B cell (primary cell): ENCODE measurements at regions not wholly inside any gene's neighbourhood (a gene's known extent, or its start where the extent isn't known, plus 50 kb on each side); places are given as distances from the start of the nearest gene placed in this dataset.

Experiments
- ATAC-seq: fragments of 200-7000 bp; cut with Tn5 transposase; one replicate; pipeline ENCODE4 v1.10.0; 2021; ENCODE audit warnings: low read depth, mild to moderate bottlenecking, moderate number of reproducible peaks, moderate library complexity
- CTCF ChIA-PET: fragments of 350-600 bp; sonication (Branson Sonifier 250); formaldehyde crosslinking; loops from one replicate; lab custom pipeline; 2021; ENCODE audit warnings: antibody characterized with exemption, inconsistent platforms; lab: Charles Lee
- POLR2A ChIA-PET: fragments of 350-600 bp; sonication (Branson Sonifier 250); formaldehyde crosslinking; loops from one replicate; lab custom pipeline; 2021; ENCODE audit warnings: antibody characterized with exemption; lab: Charles Lee
- DNase-seq: peaks from one replicate; pipeline ENCODE4 v3.0.0; 2013
- H2AFZ ChIP-seq: 2 replicates; pipeline ENCODE4 v1.6.1; 2012; ENCODE audit warnings: mild to moderate bottlenecking, low read depth, low read length; ENCODE audit not compliant: insufficient read depth, poor library complexity, severe bottlenecking
- H3K27ac ChIP-seq, 2 donors: 1 replicate in 1 of 2; 2 replicates in 1 of 2; pipeline ENCODE4 v1.5.1; 2012 to 2013; ENCODE audit warnings: low read length in 2 of 2, mild to moderate bottlenecking in 2 of 2, moderate library complexity in 1 of 2
- H3K27me3 ChIP-seq, 4 experiments: fragments of 200-600 bp in 1 of 4; sonication (generic) in 1 of 4; replicated peaks in 1 of 4; 1 replicate in 2 of 4; 2 replicates in 2 of 4; pipeline versions ENCODE4 v1.6.1 to v1.7.0; 2013 to 2016; ENCODE audit warnings: low read length in 3 of 4, mild to moderate bottlenecking in 2 of 4, mixed read lengths in 1 of 4, moderate library complexity in 1 of 4; ENCODE audit not compliant: insufficient read depth in 4 of 4, control insufficient read depth in 3 of 4; ENCODE audit errors: control extremely low read depth in 1 of 4
- H3K36me3 ChIP-seq, 2 experiments: replicated peaks in 1 of 2; 1 replicate in 1 of 2; 2 replicates in 1 of 2; pipeline versions ENCODE4 v1.6.1 to v1.7.1; 2013; ENCODE audit warnings: low read length in 1 of 2; ENCODE audit not compliant: insufficient read depth in 2 of 2, control insufficient read depth in 1 of 2; ENCODE audit errors: control extremely low read depth in 1 of 2, extremely low read depth in 1 of 2
- H3K4me1 ChIP-seq, 2 donors: fragments of 200-600 bp in 1 of 2; sonication (generic) in 1 of 2; 1 replicate in 1 of 2; 2 replicates in 1 of 2; pipeline versions ENCODE4 v1.5.1 to v1.6.1; 2013 to 2017; ENCODE audit warnings: low read length in 2 of 2; ENCODE audit not compliant: control insufficient read depth in 2 of 2, insufficient read depth in 2 of 2
- H3K4me2 ChIP-seq: replicated peaks from 2 replicates; pipeline ENCODE3; 2012; ENCODE audit warnings: mild to moderate bottlenecking, low read depth, low read length; ENCODE audit not compliant: poor library complexity, severe bottlenecking
- H3K4me3 ChIP-seq, 5 experiments: fragments of 200-600 bp in 1 of 5; sonication (generic) in 1 of 5; 1 replicate in 3 of 5; 2 replicates in 2 of 5; pipeline versions ENCODE4 v1.5.1 to v1.7.0; 2011 to 2016; ENCODE audit warnings: low read length in 4 of 5, mild to moderate bottlenecking in 4 of 5, low read depth in 2 of 5, control low read depth in 1 of 5, moderate library complexity in 1 of 5; ENCODE audit not compliant: insufficient read depth in 1 of 5; ENCODE audit errors: control extremely low read depth in 1 of 5, extremely low read depth in 1 of 5
- H3K79me2 ChIP-seq: fragments of 200-600 bp; sonication (generic); one replicate; pipeline ENCODE4 v1.6.0; 2016; ENCODE audit warnings: low read length; ENCODE audit not compliant: control insufficient read depth, insufficient read depth
- H3K9ac ChIP-seq: fragments of 200-600 bp; sonication (generic); 2 replicates; pipeline ENCODE4 v1.6.1; 2017; ENCODE audit warnings: mild to moderate bottlenecking, low read length, moderate library complexity
- H3K9me3 ChIP-seq, 3 donors: one replicate each; pipeline versions ENCODE4 v1.6.1 to v1.7.1; 2013; ENCODE audit warnings: low read length in 2 of 3; ENCODE audit not compliant: control insufficient read depth in 2 of 3, insufficient read depth in 1 of 3; ENCODE audit errors: control extremely low read depth in 1 of 3
- H4K20me1 ChIP-seq: 2 replicates; pipeline ENCODE4 v1.6.0; 2012; ENCODE audit warnings: mild to moderate bottlenecking, low read length; ENCODE audit not compliant: insufficient read depth, control insufficient read depth, poor library complexity, severe bottlenecking
- H3K27ac Mint-ChIP-seq: one replicate; pipeline ENCODE4 v1.8.0; 2021; ENCODE audit warnings: mixed read lengths
- H3K27me3 Mint-ChIP-seq: one replicate; pipeline ENCODE4 v1.8.0; 2021; ENCODE audit warnings: mixed read lengths
- H3K4me1 Mint-ChIP-seq: one replicate; pipeline ENCODE4 v1.8.0; 2021; ENCODE audit warnings: mixed read lengths
- H3K4me3 Mint-ChIP-seq: one replicate; pipeline ENCODE4 v1.8.0; 2021; ENCODE audit warnings: mixed read lengths
- H3K9me3 Mint-ChIP-seq: one replicate; pipeline ENCODE4 v1.8.0; 2022; ENCODE audit warnings: mixed read lengths; ENCODE audit not compliant: insufficient read depth
- EZH2 ChIP-seq: IDR thresholded peaks from 2 replicates; pipeline ENCODE4 v1.6.1; 2012; ENCODE audit warnings: borderline replicate concordance, low read depth, mild to moderate bottlenecking, moderate library complexity, low read length; ENCODE audit not compliant: insufficient read depth, poor library complexity, severe bottlenecking
- WGBS: methylation state at CpG from one replicate; pipeline ENCODE4 v1.1.5; 2013; ENCODE audit warnings: missing lambda C conversion rate; ENCODE audit not compliant: insufficient coverage; 5-methylcytosine and 5-hydroxymethylcytosine counted together
- intact Hi-C: fragments of 100-400 bp; cut with micrococcal nuclease; formaldehyde crosslinking; loops from one replicate; pipeline ENCODE4 v1.10.0; 2022
- TF ChIP-seq, protein P1 (sequence below): fragments of 200-600 bp; IDR thresholded peaks from one replicate; pipeline ENCODE4 v1.8.0; 2022; ENCODE audit warnings: antibody characterized with exemption, mild to moderate bottlenecking

DNA sequence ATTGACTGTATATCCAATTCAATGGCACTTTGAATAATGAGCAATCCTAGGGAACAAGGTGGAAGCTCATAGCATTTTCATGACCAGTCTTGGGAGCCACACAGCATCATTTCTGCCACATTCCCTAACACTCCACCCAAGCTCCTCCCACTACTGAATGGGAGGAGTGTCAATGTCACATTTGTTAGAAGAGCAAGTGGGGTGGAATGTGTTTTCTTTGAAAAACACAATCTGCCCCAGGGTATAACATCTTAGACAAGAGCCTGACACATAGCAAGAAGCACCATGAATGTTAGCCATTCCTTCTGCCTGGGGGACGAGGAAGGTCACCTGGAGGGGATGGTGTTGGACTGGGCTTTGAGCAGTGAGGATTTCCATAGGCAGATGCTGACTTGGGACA is 258.3 kb upstream of the PMEPA1 start:
- H3K27ac Mint-ChIP-seq = no peak overlapping the region
- WGBS = 67% methylated on average over 1 of the region's 1 CpG
- no peaks in the 10 kb centered on the region for H3K79me2 ChIP-seq
- ChIA-PET CTCF (no interaction called here), POLR2A (no interaction called here)
- TF ChIP-seq EZH2 = no peak
- TF ChIP-seq, protein P1, sequence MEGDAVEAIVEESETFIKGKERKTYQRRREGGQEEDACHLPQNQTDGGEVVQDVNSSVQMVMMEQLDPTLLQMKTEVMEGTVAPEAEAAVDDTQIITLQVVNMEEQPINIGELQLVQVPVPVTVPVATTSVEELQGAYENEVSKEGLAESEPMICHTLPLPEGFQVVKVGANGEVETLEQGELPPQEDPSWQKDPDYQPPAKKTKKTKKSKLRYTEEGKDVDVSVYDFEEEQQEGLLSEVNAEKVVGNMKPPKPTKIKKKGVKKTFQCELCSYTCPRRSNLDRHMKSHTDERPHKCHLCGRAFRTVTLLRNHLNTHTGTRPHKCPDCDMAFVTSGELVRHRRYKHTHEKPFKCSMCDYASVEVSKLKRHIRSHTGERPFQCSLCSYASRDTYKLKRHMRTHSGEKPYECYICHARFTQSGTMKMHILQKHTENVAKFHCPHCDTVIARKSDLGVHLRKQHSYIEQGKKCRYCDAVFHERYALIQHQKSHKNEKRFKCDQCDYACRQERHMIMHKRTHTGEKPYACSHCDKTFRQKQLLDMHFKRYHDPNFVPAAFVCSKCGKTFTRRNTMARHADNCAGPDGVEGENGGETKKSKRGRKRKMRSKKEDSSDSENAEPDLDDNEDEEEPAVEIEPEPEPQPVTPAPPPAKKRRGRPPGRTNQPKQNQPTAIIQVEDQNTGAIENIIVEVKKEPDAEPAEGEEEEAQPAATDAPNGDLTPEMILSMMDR = no peak
- intact Hi-C loops = no loop called here
- no peaks in the 10 kb centered on the region for H4K20me1 ChIP-seq
- H3K4me3 ChIP-seq = no peak overlapping the region
- no peaks in the 10 kb centered on the region for H3K4me1 Mint-ChIP-seq
- H3K36me3 ChIP-seq = no peaks in the 10 kb centered on the region
- DNase-seq = no peak
- no peaks in the 10 kb centered on the region for H3K27me3 ChIP-seq
- H3K4me1 ChIP-seq = no peaks in the 10 kb centered on the region
- no peak for ATAC-seq
- no peak overlapping the region for H3K27ac ChIP-seq
- no peak overlapping the region for H3K4me3 Mint-ChIP-seq
- no peak overlapping the region for H3K4me2 ChIP-seq
- no peaks in the 10 kb centered on the region for H3K9me3 Mint-ChIP-seq
- peaks cover 0 to 4% (median 0%) of the 10 kb centered on the region in 3 donors for H3K9me3 ChIP-seq
- H2AFZ ChIP-seq = no peak overlapping the region
- H3K27me3 Mint-ChIP-seq = peaks cover 32% of the 10 kb centered on the region
- H3K9ac ChIP-seq = no peak overlapping the region

DNA sequence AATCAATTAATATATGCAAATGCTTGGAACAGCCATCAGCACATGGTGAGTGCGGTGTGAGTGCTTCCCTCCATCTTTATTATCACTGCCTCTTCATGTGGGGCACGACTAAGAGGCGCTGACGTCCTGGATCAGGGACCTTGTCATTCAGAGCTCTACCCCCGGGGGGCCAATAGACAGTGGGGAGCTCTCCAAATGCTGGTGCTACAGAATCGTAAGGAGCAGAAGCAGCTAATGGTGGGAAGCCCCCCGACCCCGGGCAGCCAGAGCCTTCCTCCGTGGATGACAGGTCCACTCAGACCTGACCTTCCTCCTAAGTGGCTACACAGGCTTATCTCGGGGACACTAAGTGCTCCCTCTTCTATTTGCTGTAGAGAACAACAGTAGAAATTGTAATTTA is 257.5 kb upstream of the PMEPA1 start:
- no peak overlapping the region for H2AFZ ChIP-seq
- H3K36me3 ChIP-seq = no peaks in the 10 kb centered on the region
- WGBS = 92% methylated on average over 7 of the region's 10 CpGs
- intact Hi-C loops = no loop called here
- peaks cover 32% of the 10 kb centered on the region for H3K27me3 Mint-ChIP-seq
- DNase-seq (no peak), ATAC-seq (no peak)
- no peak overlapping the region for H3K4me3 ChIP-seq
- peaks cover 0 to 3% (median 0%) of the 10 kb centered on the region in 3 donors for H3K9me3 ChIP-seq
- H3K4me1 ChIP-seq = no peaks in the 10 kb centered on the region
- H3K9me3 Mint-ChIP-seq = no peaks in the 10 kb centered on the region
- TF ChIP-seq, protein P1 = no peak
- no peak for TF ChIP-seq EZH2
- no peak overlapping the region for H3K4me2 ChIP-seq
- H3K27ac Mint-ChIP-seq = no peak overlapping the region
- no peak overlapping the region for H3K9ac ChIP-seq
- CTCF ChIA-PET = no interaction called here
- no peak overlapping the region for H3K4me3 Mint-ChIP-seq
- no peaks in the 10 kb centered on the region for H3K79me2 ChIP-seq
- POLR2A ChIA-PET = no interaction called here
- no peaks in the 10 kb centered on the region for H3K27me3 ChIP-seq
- H4K20me1 ChIP-seq = no peaks in the 10 kb centered on the region
- H3K27ac ChIP-seq = no peak overlapping the region
- H3K4me1 Mint-ChIP-seq = no peaks in the 10 kb centered on the region
